GM18907 (cell line): ENCODE measurements at regions not wholly inside any gene's neighbourhood (a gene's known extent, or its start where the extent isn't known, plus 50 kb on each side); places are given as distances from the start of the nearest gene placed in this dataset.
"Not testable (repeated sequence)": the region's sequence is repeated elsewhere in the genome, so short reads cannot be mapped to it uniquely, and the experiment has no call there.

Source experiments
- ATAC-seq: cut with Tn5 transposase; IDR thresholded peaks from one replicate; pipeline ENCODE4 v1.9.1; 2021; ENCODE audit warnings: mild to moderate bottlenecking, moderate library complexity; ENCODE audit not compliant: unreplicated experiment

DNA sequence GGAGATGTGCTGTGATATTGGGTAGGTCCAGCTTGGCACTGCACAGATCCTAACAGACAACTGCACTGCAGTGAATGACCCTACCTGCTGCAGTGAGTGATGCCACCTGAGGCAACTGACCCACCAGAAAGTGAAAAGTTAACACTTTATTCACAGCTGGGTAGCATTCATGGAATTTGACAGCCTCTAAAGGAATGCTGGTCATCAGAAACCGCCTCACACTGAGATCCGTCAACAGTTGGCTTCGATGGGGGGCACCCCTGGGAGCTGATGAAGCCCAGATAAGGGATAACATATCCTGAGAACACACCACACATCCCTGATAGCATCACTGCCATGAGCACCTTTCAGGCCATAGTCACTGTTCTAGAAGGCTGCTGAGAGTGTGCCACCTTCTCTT lies 272.4 kb upstream of the CRY1 start:
- no peak for ATAC-seq

DNA sequence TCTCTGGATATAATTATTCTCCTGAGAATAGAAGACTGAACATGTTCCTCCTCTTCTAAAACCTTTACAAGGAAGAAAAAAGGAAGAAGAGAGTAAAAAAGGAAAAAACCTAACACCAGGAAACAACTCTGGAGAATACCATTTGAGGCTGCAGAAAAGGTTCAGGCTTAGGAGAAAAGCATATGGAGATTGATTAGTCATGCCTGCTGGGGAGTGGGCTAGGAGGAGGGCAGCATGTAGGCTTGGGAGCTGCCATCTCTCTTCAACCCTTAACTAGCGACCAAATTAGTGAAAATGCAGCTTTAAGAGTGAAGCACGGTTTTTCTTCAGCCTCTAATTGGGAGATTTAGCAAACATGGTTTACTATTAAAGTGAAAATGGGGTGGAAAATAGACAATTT lies 273.0 kb upstream of the CRY1 start:
- no peak for ATAC-seq

DNA sequence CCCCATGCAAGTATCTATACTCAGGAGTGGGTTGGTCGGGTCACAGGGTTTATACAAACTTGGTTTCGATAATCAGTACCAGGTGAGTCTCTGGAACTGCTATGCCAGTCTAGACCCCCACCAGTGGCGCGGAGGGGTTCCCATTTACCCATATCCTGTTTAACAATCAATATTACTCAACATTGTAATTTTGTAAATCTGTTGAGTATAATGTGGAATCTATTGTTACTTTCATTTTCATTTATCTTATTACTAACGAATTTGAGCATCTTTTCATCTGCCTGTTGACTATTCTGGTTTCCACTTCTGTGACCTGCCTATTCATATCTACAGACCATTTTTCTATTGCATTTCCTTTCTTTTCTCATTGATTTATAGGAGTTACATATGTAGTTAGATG lies 275.2 kb upstream of the CRY1 start:
- ATAC-seq: no peak

DNA sequence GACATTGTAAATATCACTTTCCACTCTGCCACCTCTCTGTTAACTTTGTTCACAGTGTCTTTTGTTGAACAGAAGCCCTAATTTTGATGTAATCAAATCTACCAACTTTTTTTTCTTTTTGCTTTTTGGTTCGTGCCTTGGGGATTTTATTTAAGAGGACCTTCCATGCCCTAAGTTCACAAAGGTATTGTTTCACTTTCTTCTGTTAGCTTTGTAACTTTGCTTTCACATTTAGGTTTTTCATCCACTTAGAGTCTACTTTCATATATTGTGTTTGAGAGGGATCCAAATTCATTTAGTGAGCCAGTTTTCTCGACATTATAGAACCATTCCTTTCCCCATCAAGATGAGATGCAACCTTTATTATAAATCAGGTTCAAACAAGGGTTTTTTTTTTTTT lies 275.7 kb upstream of the CRY1 start:
- no peak for ATAC-seq

DNA sequence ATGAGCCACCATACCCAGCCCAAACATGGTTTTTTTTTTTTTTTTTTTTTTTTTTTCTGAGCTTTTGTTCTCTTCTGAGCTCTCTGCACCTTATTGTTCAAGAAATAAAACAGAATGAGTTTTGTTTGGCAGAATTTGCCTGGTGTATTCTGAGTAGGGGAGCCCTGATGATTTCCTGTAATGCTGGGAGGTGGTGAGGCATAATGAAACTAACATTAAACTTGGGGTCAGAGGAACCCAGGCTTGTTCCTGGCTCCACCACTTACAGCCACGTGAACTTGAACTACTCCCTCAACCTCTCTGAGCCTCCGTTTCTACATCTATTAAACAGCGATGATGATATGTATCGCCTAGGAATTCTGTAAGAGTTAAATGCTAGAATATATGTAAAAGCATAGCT lies 276.3 kb upstream of the CRY1 start:
- no peak for ATAC-seq

DNA sequence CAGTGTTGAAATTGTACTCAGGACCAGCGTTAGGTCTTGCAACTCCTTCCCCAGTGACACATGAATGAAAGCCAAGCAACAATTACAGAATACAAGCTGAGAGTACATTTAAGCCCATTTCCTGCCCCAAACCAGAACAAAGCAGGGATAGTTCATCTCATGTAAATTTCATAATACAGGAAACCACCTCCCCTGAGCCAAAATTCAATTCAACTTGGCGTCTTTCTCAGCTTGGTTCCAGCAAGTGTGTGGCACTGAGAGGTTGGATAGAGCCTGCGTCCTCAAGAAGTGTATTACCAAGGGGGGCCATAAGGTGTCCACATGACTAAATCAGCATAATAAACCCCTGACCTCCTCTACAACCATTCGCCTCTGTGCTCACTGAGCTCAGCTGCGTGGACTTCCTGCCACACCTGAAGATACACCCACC lies 278.9 kb upstream of the CRY1 start:
- ATAC-seq: no peak

DNA sequence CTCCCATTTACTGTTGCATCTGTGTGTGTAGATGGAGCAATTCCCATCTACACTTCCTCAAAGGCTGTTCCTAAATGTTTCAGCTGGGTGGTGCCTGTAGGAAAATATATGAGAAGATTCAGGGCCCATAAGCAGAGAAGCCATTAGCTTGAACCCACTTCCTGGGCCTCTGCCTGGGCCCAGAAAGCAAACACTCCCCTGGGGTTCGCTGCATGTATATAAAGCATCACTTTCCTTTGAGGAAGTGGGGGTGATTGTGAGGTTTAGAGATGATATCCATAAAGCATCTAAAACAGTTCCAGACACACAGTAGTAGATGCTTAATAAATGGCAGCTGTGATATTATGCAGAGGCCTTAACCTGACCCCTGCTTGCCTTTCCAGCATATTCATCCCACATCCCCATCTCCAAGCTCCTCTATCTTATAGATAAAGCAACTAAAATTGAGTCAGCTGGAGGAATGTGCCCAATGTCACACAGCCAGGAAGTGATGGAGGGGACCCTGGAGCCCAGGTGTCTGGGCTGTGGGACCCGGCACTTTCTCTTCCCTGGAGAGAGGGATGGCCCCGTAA lies 280.0 kb upstream of the CRY1 start:
- ATAC-seq: no peak

DNA sequence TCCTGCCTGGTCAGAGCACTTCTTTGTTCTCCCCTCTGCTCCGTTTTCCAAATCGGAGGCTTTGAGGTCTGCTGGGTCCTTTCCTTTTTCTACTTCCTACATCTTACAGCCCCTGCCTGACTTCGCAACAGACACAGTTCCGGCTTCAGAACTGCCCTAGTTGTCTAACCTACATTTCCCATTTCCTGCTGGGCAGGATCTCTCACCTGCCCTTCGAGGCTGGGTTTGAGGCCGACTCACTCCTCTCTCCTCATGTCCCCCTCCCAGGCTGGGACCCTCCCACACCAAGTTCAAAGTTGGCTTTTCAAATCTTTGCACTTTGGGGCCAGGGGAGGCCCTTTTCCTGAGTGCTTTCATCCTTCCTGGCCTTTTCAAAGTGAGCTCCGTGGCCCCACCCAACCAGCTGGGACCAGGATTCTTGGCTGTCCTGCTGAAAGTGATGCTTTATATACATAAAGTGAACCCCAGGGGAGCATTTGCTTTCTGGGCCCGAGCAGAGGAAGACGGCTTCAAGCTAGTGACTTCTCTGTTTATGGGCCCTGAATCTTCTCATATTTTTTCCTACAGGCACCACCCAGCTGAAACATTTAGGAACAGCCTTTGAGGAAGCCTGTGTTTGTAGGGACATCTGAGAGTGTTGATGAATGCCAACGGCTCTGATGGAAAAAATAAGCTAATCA lies 281.0 kb upstream of the CRY1 start:
- no peak for ATAC-seq

DNA sequence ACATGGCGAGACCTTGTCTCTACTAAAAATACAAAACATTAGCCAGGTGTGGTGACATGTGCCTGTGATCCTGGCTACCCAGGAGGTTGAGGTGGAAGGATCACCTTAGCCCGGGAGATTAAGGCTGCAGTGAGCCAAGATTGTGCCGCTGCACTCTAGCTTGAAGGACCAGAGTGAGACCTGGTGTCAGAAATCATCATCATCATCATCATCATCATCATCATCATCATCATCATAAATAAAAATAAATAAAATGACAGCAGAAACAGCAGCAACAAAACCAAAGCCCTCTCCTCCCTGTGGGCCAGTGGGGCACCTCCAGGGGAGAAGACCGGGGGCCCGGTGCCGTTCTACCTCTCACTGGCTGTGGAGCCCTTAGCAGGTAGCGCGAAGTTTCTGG lies 281.9 kb upstream of the CRY1 start:
- no peak for ATAC-seq

DNA sequence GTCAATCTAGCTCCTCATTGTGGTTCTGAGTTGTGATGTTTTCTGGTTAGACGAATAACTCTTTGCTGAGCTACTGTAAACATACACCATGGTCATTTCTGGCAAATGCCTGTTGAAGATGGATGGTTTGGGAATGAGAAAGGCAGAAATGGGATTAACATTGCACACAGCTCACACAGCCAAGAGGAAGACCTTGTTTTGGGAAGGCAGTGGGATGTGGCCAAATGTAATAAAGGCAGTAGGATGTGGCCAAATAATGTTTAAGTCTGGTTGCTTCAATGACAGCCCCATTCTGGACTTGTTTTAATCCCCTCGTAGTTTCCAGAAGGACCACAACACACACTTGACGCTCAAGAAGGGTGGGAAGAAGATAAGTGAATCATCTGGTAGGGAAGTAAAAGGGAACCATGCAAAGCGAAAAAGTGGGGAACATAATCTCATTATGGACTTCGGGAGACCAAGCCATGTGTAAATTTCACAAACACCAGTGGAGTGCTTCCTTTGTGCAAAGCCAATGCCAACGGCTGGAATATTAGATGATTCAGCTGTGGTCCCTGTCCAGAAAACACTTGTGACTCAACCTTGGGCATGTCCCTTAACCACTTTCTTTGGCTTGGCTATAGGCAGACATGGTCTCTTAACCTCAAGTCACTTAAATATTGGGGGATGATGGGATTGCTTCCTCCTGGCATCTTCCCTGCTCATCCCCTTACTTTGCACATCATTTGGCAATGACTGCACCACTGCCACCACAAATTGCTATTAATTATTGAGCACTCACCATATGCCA lies 284.4 kb upstream of the CRY1 start:
- ATAC-seq: no peak

DNA sequence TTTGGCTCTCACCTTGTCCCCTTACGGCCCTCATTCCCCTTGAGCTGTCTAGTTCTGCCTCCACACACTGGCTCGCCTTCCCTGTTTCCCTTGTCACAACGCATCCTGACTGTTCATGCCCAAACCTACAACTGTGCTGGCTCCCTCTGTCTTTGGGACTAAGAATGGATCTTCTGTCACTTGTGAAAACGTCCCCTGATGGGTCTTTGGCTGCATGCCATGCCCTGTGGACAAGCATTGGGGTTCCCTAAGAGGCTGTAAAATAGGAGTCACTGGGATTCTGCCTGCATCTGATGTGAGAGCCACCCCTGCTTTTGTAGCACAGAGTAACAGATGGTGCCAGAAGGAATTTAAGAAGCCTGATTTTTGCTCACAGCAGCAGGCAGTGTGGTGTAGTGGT lies 285.3 kb upstream of the CRY1 start:
- no peak for ATAC-seq

DNA sequence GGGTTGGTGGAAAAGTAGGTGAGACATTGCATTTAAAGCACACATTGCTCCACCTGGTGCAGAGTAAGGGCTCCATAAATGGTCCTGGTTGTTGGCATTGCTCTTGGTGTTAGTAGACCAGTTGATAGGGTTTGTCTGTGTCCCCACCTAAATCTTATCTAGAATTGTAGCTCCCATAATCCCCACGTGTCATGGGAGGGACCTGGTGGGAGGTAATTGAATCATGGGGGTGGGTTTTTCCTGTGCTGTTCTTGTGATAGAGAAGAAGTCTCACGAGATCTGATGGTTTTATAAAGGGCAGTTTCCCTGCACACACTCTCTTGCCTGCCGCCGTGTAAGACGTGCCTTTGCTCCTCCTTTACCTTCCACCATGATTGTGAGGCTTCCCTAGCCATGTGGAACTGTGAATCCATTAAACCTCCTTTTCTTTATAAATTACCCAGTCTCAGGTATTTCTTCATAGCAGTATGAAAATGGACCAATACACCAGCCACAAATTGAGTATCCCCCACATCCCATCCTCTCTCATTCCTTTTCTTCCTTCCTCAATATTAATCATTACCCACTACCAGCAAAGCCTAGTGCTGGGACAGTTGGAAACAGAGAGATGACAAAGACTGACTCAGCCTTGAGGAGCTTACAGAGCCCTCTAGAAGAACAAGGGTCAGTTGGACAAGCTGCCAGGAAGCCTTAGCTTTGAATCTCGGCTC lies 285.9 kb upstream of the CRY1 start:
- ATAC-seq: not testable (repeated sequence)

DNA sequence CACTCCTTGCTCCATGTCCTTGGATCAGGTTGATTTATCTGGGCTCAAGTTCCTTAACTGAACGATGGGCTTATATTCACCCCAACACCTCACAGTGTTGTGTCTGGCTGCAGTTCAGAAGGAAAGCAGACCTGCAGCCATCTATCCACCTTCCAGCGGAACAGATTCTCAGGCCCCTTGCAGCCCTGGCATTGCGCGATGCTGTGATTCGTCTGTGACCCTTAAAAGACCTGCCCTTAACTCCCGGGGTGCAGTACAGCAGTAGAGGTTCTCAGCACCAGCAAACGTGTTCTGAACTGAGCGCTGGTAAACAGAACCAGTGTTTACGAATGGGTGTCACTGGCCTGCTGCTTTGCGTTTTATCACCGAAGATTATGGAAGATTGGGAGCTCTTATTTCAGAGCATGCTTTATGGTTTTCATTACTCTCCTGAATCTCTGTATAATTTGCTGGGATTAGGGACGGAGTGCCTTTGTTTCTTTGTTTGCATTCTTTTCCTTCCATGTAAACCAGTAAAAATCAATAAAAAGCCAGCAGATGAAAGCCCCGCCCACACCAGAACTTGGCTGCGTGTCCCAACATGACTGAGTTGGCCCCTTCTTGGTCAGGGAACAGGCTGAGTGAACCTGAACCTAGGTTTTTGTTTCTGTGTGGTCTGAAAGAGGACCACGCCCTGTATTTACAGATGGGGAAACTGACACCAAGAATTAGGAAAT lies 286.7 kb upstream of the CRY1 start:
- ATAC-seq: no peak

DNA sequence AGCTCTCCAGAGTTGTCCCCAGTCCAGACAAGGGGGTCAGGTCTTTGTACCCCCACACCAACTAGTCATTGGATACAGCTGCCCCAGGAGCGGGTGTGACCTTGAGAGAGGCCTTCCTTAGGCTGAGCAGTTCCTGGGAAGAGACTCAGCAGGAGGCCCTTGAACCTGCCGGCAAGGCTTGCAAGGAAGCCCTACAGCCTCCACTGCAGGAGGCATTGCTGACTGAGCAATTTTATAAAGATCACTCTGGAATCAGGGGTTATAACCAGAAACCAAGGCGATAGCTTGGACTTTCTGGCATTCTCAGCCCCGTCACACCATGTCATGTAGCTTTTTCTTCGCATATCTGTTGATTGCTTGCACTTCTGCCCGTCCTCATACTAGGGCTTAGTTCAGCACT lies 291.3 kb upstream of the CRY1 start:
- no peak for ATAC-seq

DNA sequence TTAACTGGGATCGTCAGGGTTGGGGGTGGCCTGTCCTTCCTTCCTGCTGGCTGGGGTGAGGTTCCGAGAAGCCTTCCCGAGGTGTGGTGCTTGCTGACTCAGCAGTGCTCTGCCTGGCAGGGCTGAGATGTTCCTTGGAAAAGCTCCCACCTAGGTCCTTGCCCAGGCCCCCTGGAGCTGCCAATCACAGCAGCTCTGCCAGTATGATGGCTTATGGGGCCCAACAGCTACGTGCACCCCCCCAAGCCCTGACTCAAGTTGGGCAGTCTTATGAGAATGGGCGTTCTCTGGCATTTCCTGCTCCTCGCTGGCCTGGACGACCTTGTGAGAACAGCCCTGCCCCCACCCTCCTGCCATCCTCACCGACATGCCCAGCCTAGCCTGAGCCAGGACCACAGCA lies 292.2 kb upstream of the CRY1 start:
- no peak for ATAC-seq

DNA sequence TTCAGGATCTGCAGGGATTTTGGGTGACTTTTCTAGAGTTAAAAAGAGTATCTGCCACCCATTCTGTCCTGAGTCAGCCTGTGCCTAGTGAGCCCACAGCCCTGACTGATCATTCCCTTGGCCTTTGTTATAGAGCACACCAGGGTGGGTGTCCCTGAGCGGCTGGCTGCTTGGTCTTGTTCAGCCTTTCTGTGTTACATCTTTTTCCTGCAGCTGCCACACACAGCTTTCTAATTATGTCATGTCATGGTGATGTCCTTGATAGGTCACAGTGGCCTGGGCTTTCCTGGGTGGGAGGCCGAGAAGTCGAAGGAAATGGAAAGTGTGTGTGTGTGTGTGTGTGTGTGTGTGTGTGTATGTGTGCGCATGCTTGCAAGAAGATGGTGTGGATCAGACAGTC lies 293.2 kb upstream of the CRY1 start:
- ATAC-seq: no peak

DNA sequence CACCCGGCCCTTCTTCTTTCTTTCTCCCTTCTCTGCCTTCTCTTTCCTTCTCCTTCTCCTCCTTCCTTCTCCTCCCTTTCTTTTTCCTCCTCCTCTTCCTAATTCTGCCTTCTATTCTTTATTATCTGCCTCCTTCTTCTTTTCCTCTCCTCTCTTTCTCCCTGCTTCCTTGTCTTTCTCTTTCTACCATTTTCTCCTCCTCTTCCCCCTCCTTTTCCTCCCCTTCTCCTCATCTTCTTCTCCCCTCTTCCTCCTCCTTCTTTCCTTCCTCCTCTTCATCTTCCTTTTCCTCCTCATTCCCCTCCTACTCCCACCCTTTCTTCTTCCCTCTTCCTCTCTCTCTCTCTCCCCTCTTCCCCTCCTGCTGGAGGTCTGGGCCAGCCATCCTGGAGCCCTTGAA lies 294.9 kb upstream of the CRY1 start:
- ATAC-seq: no peak

DNA sequence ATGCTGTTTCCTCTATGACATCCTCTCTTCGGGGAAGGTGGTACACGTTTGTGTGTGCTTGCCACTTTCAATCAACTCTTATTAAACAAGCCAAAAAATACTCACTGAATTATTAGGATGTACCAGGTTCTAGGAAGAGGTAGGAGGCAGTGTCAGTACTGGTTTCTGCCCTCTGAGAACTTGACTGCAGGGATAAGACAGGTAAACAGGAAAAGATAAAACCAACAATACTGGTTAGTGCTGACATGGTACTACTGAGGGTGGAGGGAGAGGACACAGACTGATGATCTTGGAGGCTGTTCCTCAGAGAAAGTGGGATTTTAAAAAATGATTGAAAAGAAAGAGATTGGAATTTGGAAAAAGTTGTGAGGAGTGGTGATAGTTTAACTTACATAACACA lies 295.2 kb upstream of the PWP1 start:
- ATAC-seq: no peak

DNA sequence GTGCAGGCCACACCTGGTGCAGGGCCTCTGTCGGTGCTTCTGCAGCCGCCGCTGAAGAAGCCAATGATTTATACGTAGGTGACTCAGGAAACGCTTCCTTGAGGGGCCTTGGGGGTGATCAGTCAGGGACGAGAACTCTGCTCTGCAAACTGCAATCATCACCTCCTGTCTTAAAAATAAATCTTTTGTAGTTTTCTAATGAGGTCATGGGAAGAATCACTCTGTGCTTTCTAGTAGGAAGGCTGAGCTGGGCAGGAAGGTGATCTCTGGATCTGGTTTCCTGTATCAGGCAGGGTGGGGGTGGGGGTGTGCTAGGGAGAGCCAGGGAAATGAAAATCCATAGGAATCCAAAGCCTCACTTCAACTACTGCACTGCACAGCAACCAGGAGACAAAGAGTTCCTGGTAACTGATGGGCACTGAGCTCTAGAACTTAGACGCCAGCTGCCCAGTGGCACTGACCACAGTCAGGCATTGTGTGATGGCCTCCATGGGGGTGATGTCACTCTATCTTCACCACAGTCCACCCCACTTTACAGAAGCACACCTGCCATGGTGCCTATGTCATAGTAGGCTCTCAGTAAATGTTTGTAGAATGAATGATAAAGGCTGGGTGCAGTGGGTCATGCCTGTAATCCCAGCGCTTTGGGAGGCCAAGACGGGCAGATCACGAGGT lies 292.4 kb upstream of the PWP1 start:
- no peak for ATAC-seq

DNA sequence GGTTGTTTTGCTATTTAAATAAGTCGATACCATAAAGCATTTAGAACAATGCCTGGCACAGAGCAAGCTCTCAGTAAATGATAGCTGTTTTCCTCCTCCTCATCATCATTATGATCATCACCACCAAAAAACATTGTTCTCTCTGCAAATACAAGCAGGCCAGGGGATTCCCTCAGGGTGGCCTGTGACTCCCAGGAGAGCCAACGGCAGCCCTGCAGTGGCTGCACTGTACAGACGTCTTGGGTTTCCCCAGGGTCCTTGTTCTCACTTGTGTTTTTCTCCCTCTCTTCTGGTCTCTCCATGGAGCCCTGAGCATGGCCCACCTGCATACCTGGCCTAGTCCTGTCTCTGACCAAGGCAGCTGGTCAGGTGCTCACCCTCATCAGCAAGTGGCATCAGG lies 290.9 kb upstream of the PWP1 start:
- no peak for ATAC-seq

DNA sequence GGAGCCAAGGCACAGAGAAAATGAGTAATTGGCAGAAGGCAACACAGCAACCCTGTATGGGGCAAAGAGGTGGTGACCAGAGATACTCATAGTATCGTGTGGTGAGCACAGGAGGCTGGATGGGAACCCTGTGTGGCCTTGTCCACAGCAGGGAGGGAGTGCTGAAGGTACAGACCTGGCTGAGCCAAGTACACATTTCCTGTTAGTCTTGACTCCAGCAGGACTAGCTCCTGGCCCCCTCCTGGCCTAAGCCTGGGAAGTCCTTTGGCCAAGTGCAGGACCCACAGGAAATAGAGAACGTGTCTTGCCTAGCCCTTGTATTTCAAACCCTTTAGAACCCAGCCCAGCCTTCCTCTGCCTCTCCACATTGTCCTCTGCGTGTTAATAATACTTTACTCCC lies 289.8 kb upstream of the PWP1 start:
- no peak for ATAC-seq
